ENCODE measurements at regions not wholly inside any gene's neighbourhood (a gene's known extent, or its start where the extent isn't known, plus 50 kb on each side); places are given as distances from the start of the nearest gene placed in this dataset.

- TF ChIP-seq CTCF (IDR thresholded peaks at IDR 0.05; ENCODE audit: insufficient read depth, low read depth, low read length) (no peak), EZH2 (IDR thresholded peaks at IDR 0.05; ENCODE audit: insufficient read depth, low read length) (no peak)
These were observed 461.4 kb upstream of the TSHZ3 start for GRCh38 chr19:31810536-31811109.

All from astrocyte (in vitro differentiated cells and primary cell).